ENCODE measurements at regions not wholly inside any gene's neighbourhood (a gene's known extent, or its start where the extent isn't known, plus 50 kb on each side); places are given as distances from the start of the nearest gene placed in this dataset.
"Not testable (repeated sequence)": the region's sequence is repeated elsewhere in the genome, so short reads cannot be mapped to it uniquely, and the experiment has no call there.

DNA sequence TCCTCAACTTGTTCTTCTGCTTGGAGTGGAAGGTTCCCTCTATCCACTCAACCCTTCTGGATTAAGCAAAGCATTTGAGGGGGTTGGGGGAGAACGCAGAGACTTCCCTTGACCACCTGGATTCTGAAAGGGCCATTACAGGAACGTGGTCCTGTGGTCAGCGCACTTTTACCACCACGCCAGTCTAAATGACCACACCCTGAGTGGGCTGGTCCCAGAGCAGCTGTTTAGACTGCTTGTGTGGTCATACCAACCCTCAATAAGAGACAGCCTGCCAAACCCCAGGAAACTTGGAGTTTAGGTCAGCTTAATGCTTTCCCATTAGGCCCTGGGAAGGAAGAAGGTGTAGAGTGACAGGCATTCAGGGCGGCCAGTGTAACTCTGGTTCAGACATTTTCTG, 165.5 kb upstream of the ATP2B1 start:
- DNase-seq: no peak
- Mint-ChIP-seq H3K27me3 (ENCODE audit: insufficient read depth) (peaks cover 1% of the 10 kb centered on the region; the same call in 1 of the 2 replicates), H3K9me3 (peaks cover 18% of the 10 kb centered on the region), H3K4me3 (no peak overlapping the region), H3K27ac (no peak overlapping the region), H3K36me3 (ENCODE audit: low read depth) (peaks cover 13% of the 10 kb centered on the region), H3K4me1 (ENCODE audit: low read depth) (peaks cover 18% of the 10 kb centered on the region)
- TF ChIP-seq, protein P1, sequence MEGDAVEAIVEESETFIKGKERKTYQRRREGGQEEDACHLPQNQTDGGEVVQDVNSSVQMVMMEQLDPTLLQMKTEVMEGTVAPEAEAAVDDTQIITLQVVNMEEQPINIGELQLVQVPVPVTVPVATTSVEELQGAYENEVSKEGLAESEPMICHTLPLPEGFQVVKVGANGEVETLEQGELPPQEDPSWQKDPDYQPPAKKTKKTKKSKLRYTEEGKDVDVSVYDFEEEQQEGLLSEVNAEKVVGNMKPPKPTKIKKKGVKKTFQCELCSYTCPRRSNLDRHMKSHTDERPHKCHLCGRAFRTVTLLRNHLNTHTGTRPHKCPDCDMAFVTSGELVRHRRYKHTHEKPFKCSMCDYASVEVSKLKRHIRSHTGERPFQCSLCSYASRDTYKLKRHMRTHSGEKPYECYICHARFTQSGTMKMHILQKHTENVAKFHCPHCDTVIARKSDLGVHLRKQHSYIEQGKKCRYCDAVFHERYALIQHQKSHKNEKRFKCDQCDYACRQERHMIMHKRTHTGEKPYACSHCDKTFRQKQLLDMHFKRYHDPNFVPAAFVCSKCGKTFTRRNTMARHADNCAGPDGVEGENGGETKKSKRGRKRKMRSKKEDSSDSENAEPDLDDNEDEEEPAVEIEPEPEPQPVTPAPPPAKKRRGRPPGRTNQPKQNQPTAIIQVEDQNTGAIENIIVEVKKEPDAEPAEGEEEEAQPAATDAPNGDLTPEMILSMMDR (IDR thresholded peaks at IDR 0.05): no peak

DNA sequence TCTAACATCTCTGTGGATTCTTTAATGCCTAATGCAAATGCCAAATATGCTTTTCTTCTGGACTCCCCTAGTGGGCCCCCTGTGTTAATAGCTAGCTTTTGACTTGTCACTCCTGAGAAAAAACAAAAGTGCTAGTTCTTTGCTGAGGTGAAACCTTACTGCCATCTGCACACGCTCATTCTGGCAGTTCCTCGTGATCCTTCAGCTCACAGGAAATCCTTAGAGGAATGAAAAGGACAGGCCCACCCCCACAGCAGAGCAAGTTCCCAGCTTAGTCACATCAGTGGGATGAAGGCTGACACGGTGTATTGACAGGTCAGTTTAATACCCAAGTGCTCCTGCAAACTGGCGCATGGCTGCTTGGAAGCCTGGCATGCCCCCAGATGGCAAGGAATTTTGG, 165.1 kb upstream of the ATP2B1 start:
- H3K36me3 Mint-ChIP-seq (ENCODE audit: low read depth): peaks cover 13% of the 10 kb centered on the region
- no peak for DNase-seq
- TF ChIP-seq, protein P1 (IDR thresholded peaks at IDR 0.05): no peak

DNA sequence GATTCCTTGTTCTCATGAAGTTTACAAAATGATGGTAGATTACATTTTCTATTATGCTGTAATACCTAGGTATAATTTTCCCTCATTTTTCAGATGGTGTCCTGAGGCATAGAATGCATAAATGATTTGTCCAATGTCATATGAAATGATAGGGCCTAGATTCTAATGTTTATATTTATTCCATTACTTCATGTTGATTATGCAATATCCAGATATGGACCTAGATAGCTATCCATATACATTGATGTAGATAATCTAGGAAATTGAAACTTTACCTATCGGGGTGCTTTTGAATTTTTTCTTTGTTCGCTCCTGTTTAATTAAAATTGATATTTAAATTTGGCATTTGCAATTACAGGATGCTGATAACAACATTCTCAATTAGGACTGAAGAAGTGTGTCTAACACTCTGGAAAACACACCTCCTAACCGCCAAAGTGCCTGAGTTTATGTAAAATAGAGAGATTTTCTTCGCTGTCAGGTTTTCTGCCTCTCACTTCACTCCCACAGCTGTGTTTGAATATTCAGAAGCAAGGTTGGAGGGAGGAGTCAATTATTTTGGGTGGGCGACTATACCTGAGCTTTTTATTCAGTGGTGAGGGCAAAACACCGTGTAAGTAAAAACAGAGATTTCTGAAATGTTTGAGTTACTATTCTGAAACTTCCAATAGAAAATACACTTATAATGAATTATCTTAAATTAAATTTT, 164.4 kb upstream of the ATP2B1 start:
- Mint-ChIP-seq H3K27ac (no peak overlapping the region), H3K4me1 (ENCODE audit: low read depth) (peaks cover 18% of the 10 kb centered on the region), H3K9me3 (peaks cover 18% of the 10 kb centered on the region), H3K27me3 (ENCODE audit: insufficient read depth) (peaks cover 1% of the 10 kb centered on the region; the same call in 1 of the 2 replicates), H3K4me3 (no peak overlapping the region), H3K36me3 (ENCODE audit: low read depth) (peaks cover 13% of the 10 kb centered on the region)
- TF ChIP-seq, protein P1 (IDR thresholded peaks at IDR 0.05): no peak
- no peak for DNase-seq

More for the DNA sequence above, 165.1 kb upstream of the ATP2B1 start:
- Mint-ChIP-seq H3K27ac (no peak overlapping the region), H3K27me3 (ENCODE audit: insufficient read depth) (peaks cover 1% of the 10 kb centered on the region; the same call in 1 of the 2 replicates), H3K4me1 (ENCODE audit: low read depth) (peaks cover 18% of the 10 kb centered on the region), H3K9me3 (peaks cover 18% of the 10 kb centered on the region), H3K4me3 (no peak overlapping the region)

DNA sequence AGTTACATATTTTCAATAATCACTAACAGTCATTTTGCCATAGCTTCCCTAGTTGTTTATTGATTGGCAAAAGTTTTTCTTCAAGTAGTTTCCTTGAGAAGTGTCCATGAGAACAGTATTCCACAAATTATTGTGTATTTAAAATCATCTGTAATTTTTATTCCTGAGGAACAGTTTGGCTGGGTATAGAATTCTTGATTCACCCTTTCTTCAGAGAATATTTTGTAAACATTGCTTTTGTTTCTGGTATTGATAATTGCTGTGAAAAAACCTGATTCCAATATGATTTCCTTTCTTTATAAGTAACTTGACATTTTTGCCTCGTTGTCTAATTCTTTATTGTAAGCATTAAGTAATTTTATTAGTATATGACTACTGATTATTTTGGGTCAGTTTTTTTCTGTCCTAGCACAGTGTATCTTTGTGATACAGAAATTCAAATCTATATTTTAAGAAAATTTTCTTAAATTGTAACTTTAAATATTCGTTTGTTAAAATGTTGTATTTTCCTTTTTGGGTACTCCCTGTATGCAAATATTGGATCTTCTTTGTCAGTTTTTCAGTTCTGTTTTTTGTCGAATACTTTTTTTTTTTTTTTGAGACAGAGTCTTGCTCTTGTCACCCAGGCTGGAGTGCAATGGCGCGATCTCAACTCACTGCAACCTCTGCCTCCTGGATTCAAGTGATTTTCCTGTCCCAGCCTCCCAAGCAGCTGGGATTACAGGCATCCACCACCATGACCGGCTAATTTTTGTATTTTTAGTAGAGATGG, 162.0 kb upstream of the ATP2B1 start:
- H3K9me3 Mint-ChIP-seq: peaks cover 18% of the 10 kb centered on the region
- H3K27ac Mint-ChIP-seq: no peak overlapping the region
- no peak overlapping the region for H3K4me3 Mint-ChIP-seq
- TF ChIP-seq, protein P1 (IDR thresholded peaks at IDR 0.05): no peak
- peaks cover 16% of the 10 kb centered on the region for H3K4me1 Mint-ChIP-seq (ENCODE audit: low read depth)
- H3K36me3 Mint-ChIP-seq (ENCODE audit: low read depth): peaks cover 13% of the 10 kb centered on the region
- peaks cover 1% of the 10 kb centered on the region; the same call in 1 of the 2 replicates for H3K27me3 Mint-ChIP-seq (ENCODE audit: insufficient read depth)
- no peak for DNase-seq

DNA sequence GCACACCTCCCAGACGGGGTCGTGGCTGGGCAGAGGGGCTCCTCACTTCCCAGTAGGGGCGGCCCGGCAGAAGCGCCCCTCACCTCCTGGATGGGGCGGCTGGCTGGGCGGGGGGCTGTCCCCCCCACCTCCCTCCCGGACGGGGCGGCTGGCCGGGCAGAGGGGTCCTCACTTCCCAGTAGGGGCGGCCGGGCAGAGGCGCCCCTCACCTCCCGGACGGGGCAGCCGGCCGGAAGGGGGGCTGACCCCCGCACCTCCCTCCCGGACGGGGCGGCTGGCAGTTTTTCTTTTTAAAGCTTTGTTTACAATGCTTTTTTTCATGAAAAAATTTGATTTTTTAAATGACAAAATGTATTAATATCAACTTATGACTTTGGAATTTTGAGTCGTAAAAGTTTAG, 159.0 kb upstream of the ATP2B1 start:
- not testable (repeated sequence) for DNase-seq; H3K27me3 Mint-ChIP-seq (ENCODE audit: insufficient read depth); H3K27ac Mint-ChIP-seq; H3K4me3 Mint-ChIP-seq
- Mint-ChIP-seq H3K4me1 (ENCODE audit: low read depth) (peaks cover 11% of the 10 kb centered on the region), H3K9me3 (peaks cover 18% of the 10 kb centered on the region), H3K36me3 (ENCODE audit: low read depth) (peaks cover 13% of the 10 kb centered on the region)

DNA sequence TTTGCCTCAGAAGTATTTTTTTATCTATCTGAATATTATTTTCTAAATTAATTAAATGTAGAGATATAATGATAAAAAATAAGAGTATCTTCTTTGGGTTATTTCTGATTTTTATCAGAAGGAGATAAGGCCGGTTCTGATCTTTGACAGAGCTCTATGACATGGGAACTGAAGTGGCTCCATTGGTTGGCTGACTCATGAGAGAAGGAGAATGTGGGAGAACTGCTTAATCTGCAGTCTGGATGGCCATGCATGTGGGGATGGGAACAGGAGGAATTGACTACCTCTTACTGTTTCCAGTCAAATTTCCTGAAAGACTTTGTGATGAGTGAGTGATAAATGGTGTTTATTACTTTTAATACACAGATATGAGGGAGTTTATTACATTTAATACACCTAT, 155.8 kb upstream of the ATP2B1 start:
- no peaks in the 10 kb centered on the region for H3K9me3 Mint-ChIP-seq
- no peak overlapping the region for H3K27ac Mint-ChIP-seq
- H3K4me3 Mint-ChIP-seq: no peak overlapping the region
- no peaks in the 10 kb centered on the region for H3K27me3 Mint-ChIP-seq (ENCODE audit: insufficient read depth)
- H3K36me3 Mint-ChIP-seq (ENCODE audit: low read depth): no peaks in the 10 kb centered on the region; the same call in 1 of the 2 replicates
- no peak for DNase-seq
- peaks cover 17% of the 10 kb centered on the region for H3K4me1 Mint-ChIP-seq (ENCODE audit: low read depth)
- TF ChIP-seq, protein P1 (IDR thresholded peaks at IDR 0.05): no peak
